SK-N-SH (cell line): ENCODE measurements at regions not wholly inside any gene's neighbourhood (a gene's known extent, or its start where the extent isn't known, plus 50 kb on each side); places are given as distances from the start of the nearest gene placed in this dataset.

ENCODE experiments used
- CTCF ChIA-PET: fragments of 300-600, 350-600 bp; formaldehyde crosslinking; extraction: SDS; loops from one replicate; lab custom pipeline; 2021; lab: Yijun Ruan, JAX
- POLR2A ChIA-PET: fragments of 350-600 bp; sonication (Branson Sonifier 250); formaldehyde crosslinking; extraction: SDS; loops from one replicate; lab custom pipeline; 2020; ENCODE audit warnings: antibody characterized with exemption, inconsistent platforms; lab: Yijun Ruan, JAX
- DNase-seq: peaks from one replicate; pipeline ENCODE4 v3.0.0; 2012
- H2AFZ ChIP-seq: fragments of 200-600 bp; sonication (generic); 2 replicates; pipeline ENCODE4 v1.8.1; 2016; ENCODE audit warnings: antibody characterized with exemption, mild to moderate bottlenecking, low read depth
- H3F3A ChIP-seq: fragments of 200-600 bp; sonication (generic); replicated peaks from 2 replicates; pipeline ENCODE3; 2016; ENCODE audit warnings: antibody characterized with exemption, mild to moderate bottlenecking; ENCODE audit not compliant: insufficient read depth
- H3K27ac ChIP-seq, 2 experiments: fragments of 200-500 bp in 1 of 2; fragments of 200-600 bp in 1 of 2; sonication (Bioruptor generic) in 1 of 2; sonication (generic), shearing (Covaris generic) in 1 of 2; 2 replicates each; pipeline versions ENCODE4 v1.5.1 to v1.6.1; 2014 to 2016; ENCODE audit warnings: low read depth in 2 of 2, inconsistent platforms in 1 of 2, low read length in 1 of 2, mild to moderate bottlenecking in 1 of 2, mixed read lengths in 1 of 2
- H3K27me3 ChIP-seq: fragments of 200-600 bp; sonication (generic), shearing (Covaris generic); 2 replicates; pipeline ENCODE4 v1.6.1; 2016; ENCODE audit warnings: mixed run types; ENCODE audit not compliant: insufficient read depth
- H3K36me3 ChIP-seq, 2 experiments: fragments of 200-500 bp in 1 of 2; fragments of 200-600 bp in 1 of 2; sonication (Bioruptor generic) in 1 of 2; sonication (generic) in 1 of 2; replicated peaks in 1 of 2; 2 replicates each; pipeline versions ENCODE3 to v1.5.1; 2014 to 2016; ENCODE audit warnings: low read length in 1 of 2, mild to moderate bottlenecking in 1 of 2; ENCODE audit not compliant: insufficient read depth in 2 of 2, control insufficient read depth in 1 of 2
- H3K4me1 ChIP-seq, 2 experiments: fragments of 200-500 bp in 1 of 2; fragments of 200-600 bp in 1 of 2; sonication (Bioruptor generic) in 1 of 2; sonication (generic), shearing (Covaris generic) in 1 of 2; 2 replicates each; pipeline versions ENCODE4 v1.5.1 to v1.6.1; 2014 to 2016; ENCODE audit warnings: low read depth in 1 of 2, low read length in 1 of 2, mixed run types in 1 of 2; ENCODE audit not compliant: insufficient read depth in 2 of 2, control insufficient read depth in 1 of 2
- H3K4me2 ChIP-seq: fragments of 200-600 bp; sonication (generic), shearing (Covaris generic); 2 replicates; pipeline ENCODE4 v1.6.1; 2017; ENCODE audit warnings: mixed run types
- H3K4me3 ChIP-seq, 2 experiments: fragments of 200-500 bp in 1 of 2; fragments of 200-600 bp in 1 of 2; sonication (Bioruptor generic) in 1 of 2; sonication (generic), shearing (Covaris generic) in 1 of 2; 2 replicates each; pipeline versions ENCODE4 v1.5.1 to v1.8.1; 2014 to 2016; ENCODE audit warnings: low read depth in 2 of 2, inconsistent platforms in 1 of 2, low read length in 1 of 2, mild to moderate bottlenecking in 1 of 2, mixed read lengths in 1 of 2, moderate library complexity in 1 of 2
- H3K79me2 ChIP-seq: fragments of 200-600 bp; sonication (generic); 2 replicates; pipeline ENCODE4 v1.8.1; 2017; ENCODE audit warnings: mild to moderate bottlenecking; ENCODE audit not compliant: insufficient read depth
- H3K9ac ChIP-seq: fragments of 200-600 bp; sonication (generic); 2 replicates; pipeline ENCODE4 v1.6.1; 2017; ENCODE audit warnings: mixed run types
- H3K9me2 ChIP-seq: fragments of 200-600 bp; sonication (generic); 2 replicates; pipeline ENCODE4 v1.6.1; 2017; ENCODE audit warnings: mixed run types
- H3K9me3 ChIP-seq: fragments of 200-600 bp; sonication (generic); 2 replicates; pipeline ENCODE4 v1.6.1; 2017; ENCODE audit warnings: mixed run types, mild to moderate bottlenecking, moderate library complexity
- H4K20me1 ChIP-seq: fragments of 200-600 bp; sonication (generic); 2 replicates; pipeline ENCODE4 v1.6.1; 2017; ENCODE audit warnings: mild to moderate bottlenecking, mixed run types; ENCODE audit not compliant: insufficient read depth
- CTCF ChIP-seq: fragments of 200-600 bp; sonication (generic); IDR thresholded peaks from 2 replicates; pipeline ENCODE4 v1.6.1; 2017; ENCODE audit warnings: antibody characterized with exemption, mild to moderate bottlenecking, moderate library complexity
- ELF1 ChIP-seq: IDR thresholded peaks from 2 replicates; pipeline ENCODE4 v1.4.0; 2012
- EP300 ChIP-seq, 2 experiments: IDR thresholded peaks; 2 replicates each; pipeline versions ENCODE4 v1.4.0 to v1.6.1; 2012; ENCODE audit warnings: borderline replicate concordance in 1 of 2, low read depth in 1 of 2, low read length in 1 of 2
- EZH2phosphoT487 ChIP-seq: fragments of 200-600 bp; sonication (generic); IDR thresholded peaks from 2 replicates; pipeline ENCODE4 v1.6.1; 2017; ENCODE audit warnings: low read depth, mixed run types, mild to moderate bottlenecking, antibody characterized with exemption, moderate library complexity, borderline replicate concordance
- FOSL2 ChIP-seq: IDR thresholded peaks from 2 replicates; pipeline ENCODE4 v1.4.0; 2012; ENCODE audit warnings: low read depth, mild to moderate bottlenecking, moderate library complexity, borderline replicate concordance
- GATA2 ChIP-seq: sonication (generic); formaldehyde crosslinking; IDR thresholded peaks from 2 replicates; pipeline ENCODE4 v1.5.0; 2020; ENCODE audit warnings: mild to moderate bottlenecking, missing genetic modification reagents
- IRF3 ChIP-seq: fragments of 150-350 bp; IDR thresholded peaks from 2 replicates; pipeline ENCODE4 v1.6.1; 2016; ENCODE audit warnings: mild to moderate bottlenecking, low read depth, low read length
- JUND ChIP-seq: IDR thresholded peaks from 2 replicates; pipeline ENCODE4 v1.4.0; 2012
- MAX ChIP-seq: IDR thresholded peaks from 2 replicates; pipeline ENCODE4 v1.4.0; 2012; ENCODE audit warnings: low read depth
- NFIC ChIP-seq: IDR thresholded peaks from 2 replicates; pipeline ENCODE4 v1.4.0; 2012; ENCODE audit warnings: borderline replicate concordance
- NRF1 ChIP-seq: IDR thresholded peaks from 2 replicates; pipeline ENCODE4 v1.6.1; 2012; ENCODE audit warnings: low read depth, mild to moderate bottlenecking, low read length
- PBX3 ChIP-seq: IDR thresholded peaks from 2 replicates; pipeline ENCODE4; 2012
- RAD21 ChIP-seq: IDR thresholded peaks from 2 replicates; pipeline ENCODE4 v1.6.1; 2012; ENCODE audit warnings: mild to moderate bottlenecking, low read length
- RXRA ChIP-seq: IDR thresholded peaks from 2 replicates; pipeline ENCODE4 v1.4.0; 2012; ENCODE audit warnings: low read depth, mild to moderate bottlenecking, borderline replicate concordance
- SMC3 ChIP-seq: IDR thresholded peaks from 2 replicates; pipeline ENCODE4 v1.6.1; 2012; ENCODE audit warnings: low read depth, low read length, improper control_type of control experiment
- TAF1 ChIP-seq: IDR thresholded peaks from 2 replicates; pipeline ENCODE4 v1.6.1; 2012; ENCODE audit warnings: low read depth, mild to moderate bottlenecking, low read length, moderate library complexity, borderline replicate concordance
- USF2 ChIP-seq: fragments of 150-350 bp; IDR thresholded peaks from 2 replicates; pipeline ENCODE4 v1.6.1; 2017; ENCODE audit warnings: antibody characterized with exemption, low read length, low read depth, borderline replicate concordance
- ZBTB33 ChIP-seq: IDR thresholded peaks from 2 replicates; pipeline ENCODE4 v1.4.0; 2012; ENCODE audit warnings: low read depth, borderline replicate concordance
- WGBS: methylation state at CpG from one replicate; pipeline ENCODE4 v1.1.6; 2017; ENCODE audit warnings: low lambda C conversion rate; 5-methylcytosine and 5-hydroxymethylcytosine counted together

GRCh38 chr4:125010796-125011503, 298.4 kb upstream of the ANKRD50 start:
- Histone ChIP-seq H3K9ac (no peak overlapping the region), H3K27me3 (no peaks in the 10 kb centered on the region), H3K4me3 (no peak overlapping the region), H2AFZ (no peak overlapping the region), H3K79me2 (no peaks in the 10 kb centered on the region), H3K4me2 (no peak overlapping the region), H4K20me1 (no peaks in the 10 kb centered on the region), H3F3A (no peaks in the 10 kb centered on the region)
- CTCF ChIA-PET = no interaction called here
- WGBS = 90% methylated on average over 7 of the region's 7 CpGs
- TF ChIP-seq USF2 (no peak), ZBTB33 (no peak), SMC3 (no peak), GATA2 (CRISPR knock-in tag) (no peak)
- TF ChIP-seq, all 33 proteins: peak for 0
- Histone ChIP-seq H3K9me2 (no peaks in the 10 kb centered on the region; the same call in 1 of the 2 replicates), H3K36me3 (peaks cover 0 to 3% of the 10 kb centered on the region in 2 experiments), H3K27ac (no peak overlapping the region), H3K4me1 (no peaks in the 10 kb centered on the region; a peak in 1 of 4 replicates), H3K9me3 (no peaks in the 10 kb centered on the region; the same call in none of the 2 replicates)
- POLR2A ChIA-PET = no interaction called here
- no peak for DNase-seq

- Histone ChIP-seq H3K79me2 (no peaks in the 10 kb centered on the region), H3K27me3 (no peaks in the 10 kb centered on the region), H3K4me3 (no peak overlapping the region), H3F3A (no peaks in the 10 kb centered on the region), H4K20me1 (no peaks in the 10 kb centered on the region), H2AFZ (no peak overlapping the region), H3K36me3 (peaks cover 0 to 3% of the 10 kb centered on the region in 2 experiments), H3K9ac (no peak overlapping the region), H3K27ac (no peak overlapping the region), H3K9me2 (no peaks in the 10 kb centered on the region; the same call in 1 of the 2 replicates), H3K4me2 (no peak overlapping the region), H3K9me3 (no peaks in the 10 kb centered on the region; the same call in none of the 2 replicates), H3K4me1 (no peaks in the 10 kb centered on the region; a peak in 1 of 4 replicates)
- no peak for DNase-seq
- CTCF ChIA-PET = no interaction called here
- WGBS = 77% methylated on average over 1 of the region's 1 CpG
- POLR2A ChIA-PET = no interaction called here
- TF ChIP-seq USF2 = no peak
- no peak for TF ChIP-seq MAX
- no peak for TF ChIP-seq NRF1
- no peak for TF ChIP-seq NFIC
- no peak for TF ChIP-seq PBX3
- no peak for TF ChIP-seq RXRA
- no peak for TF ChIP-seq EP300 (IDR thresholded peaks at IDR 0.05; ENCODE audit: borderline replicate concordance in 1 of 2, low read depth in 1 of 2, low read length in 1 of 2)
- no peak for TF ChIP-seq JUND
- no peak for TF ChIP-seq CTCF
- TF ChIP-seq SMC3 = no peak
- no peak for TF ChIP-seq FOSL2
- no peak for TF ChIP-seq RAD21
- TF ChIP-seq EZH2phosphoT487 = no peak
- no peak for TF ChIP-seq ELF1
- TF ChIP-seq TAF1 = no peak
- TF ChIP-seq IRF3 = no peak
These were observed 296.1 kb upstream of the ANKRD50 start for GRCh38 chr4:125008676-125009075.
